SKM-1 (cell line): ENCODE measurements at regions not wholly inside any gene's neighbourhood (a gene's known extent, or its start where the extent isn't known, plus 50 kb on each side); places are given as distances from the start of the nearest gene placed in this dataset.

ENCODE experiments used
- DNase-seq: peaks from one replicate; lab custom pipeline; 2025; ENCODE audit not compliant: unreplicated experiment; lab: John Stamatoyannopoulos, UW

- no peak for DNase-seq
Observed at GRCh38 chr5:167603135-167603534, 688.3 kb upstream of the WWC1 start.

DNA sequence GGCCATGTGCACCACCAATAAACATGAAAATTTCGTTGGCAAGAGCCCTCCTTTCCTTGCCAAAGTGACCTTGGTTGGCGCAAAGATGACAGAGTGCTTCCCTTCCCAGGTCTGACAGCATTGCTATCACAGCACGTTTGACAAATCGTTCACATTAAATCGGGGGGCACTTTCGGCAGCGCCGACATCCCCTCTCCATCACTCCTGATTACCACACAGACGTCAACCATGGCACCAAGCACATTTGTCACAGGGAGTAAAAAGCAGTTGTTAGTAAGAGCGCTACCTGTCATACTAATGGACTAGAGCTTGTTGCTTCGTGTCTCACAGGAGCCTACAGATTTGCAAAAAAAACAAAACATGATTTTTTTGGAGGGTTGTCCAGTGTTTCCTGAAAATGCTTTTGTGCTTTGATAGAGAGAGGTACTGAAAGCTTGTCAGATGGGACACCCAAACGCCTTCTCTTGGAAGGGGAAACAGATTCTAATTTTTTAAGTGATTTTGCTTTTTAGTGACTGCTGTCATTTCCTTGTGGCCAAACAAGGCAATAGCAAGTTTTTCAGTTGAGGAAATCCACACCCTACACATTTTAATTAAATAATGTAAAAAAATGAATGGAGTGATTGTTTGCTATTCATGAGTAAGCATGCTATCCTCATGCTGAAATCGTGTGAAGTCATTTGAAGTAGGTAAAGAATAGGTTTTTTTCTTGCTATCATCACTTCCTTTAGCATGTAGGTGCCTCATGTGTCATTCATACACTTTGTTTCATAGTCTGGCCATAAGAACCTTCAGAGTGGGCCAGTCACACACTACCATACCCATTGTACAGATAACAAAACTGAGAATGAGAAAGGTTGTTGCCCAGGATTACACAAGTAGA is 682.8 kb upstream of the WWC1 start:
- DNase-seq: no peak

DNA sequence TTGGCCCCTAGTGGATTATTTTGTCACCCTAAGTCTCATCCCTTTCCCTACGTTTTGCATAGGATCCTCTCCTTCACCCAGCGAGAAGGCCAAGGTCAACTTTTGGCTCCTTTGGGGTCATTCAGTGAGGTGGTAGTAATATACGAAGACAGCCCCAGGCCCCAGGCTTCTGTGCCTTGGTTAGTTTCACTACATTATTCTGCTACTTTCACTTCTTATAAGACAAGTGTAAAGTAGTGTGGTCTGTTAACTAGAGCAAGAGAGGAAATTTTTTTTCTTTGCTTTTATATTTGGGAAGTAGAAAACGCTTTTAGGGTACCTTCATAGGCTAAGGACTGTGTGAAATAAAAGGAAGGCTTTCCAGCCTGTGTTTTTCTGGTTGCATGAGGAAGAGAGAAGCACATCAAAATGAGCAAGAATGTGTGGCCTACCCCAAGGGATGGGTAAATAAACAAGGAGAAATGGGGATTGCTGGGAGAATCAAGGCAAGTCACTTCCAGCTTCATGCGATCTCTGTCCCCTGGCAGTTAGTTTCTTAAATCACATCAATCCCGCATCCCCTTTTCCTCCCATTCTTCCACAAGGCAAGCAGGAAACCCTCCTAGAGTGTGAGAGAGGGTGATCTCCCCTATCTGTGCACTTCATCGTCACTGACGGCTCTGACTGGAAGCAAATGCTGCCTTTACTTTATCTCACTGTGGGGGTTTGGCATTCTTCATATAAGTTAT is 677.0 kb upstream of the WWC1 start:
- no peak for DNase-seq

- no peak for DNase-seq
Observed at GRCh38 chr5:167616043-167616890, 675.2 kb upstream of the WWC1 start.

GRCh38 chr5:167623354-167623753 is 668.1 kb upstream of the WWC1 start:
- DNase-seq: no peak

GRCh38 chr5:167624053-167624452 is 667.4 kb upstream of the WWC1 start:
- DNase-seq: no peak

- no peak for DNase-seq
Observed at GRCh38 chr5:167626341-167627123, 664.9 kb upstream of the WWC1 start.

DNA sequence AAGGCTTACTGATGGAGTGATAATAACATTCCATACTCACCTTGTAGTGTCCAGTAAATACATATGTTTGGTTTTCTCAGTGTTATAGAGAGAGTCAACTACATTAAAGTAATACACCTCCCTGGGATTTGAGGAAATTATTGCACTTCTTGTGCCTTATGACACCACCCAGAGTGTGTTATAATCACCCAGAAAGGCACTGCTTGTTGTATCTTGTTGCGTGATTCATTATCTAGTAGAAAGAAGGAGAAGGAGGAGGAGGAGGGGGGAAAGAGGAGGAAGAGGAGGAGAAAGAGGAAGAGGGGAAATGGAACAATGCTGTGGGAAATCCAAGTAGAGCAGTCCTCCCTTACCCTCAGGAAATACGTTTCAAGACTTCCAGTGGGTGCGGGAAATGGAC is 661.8 kb upstream of the WWC1 start:
- no peak for DNase-seq

GRCh38 chr5:167631191-167631590 is 660.3 kb upstream of the WWC1 start:
- no peak for DNase-seq

- no peak for DNase-seq
Observed at GRCh38 chr5:167633114-167633513, 658.3 kb upstream of the WWC1 start.

DNA sequence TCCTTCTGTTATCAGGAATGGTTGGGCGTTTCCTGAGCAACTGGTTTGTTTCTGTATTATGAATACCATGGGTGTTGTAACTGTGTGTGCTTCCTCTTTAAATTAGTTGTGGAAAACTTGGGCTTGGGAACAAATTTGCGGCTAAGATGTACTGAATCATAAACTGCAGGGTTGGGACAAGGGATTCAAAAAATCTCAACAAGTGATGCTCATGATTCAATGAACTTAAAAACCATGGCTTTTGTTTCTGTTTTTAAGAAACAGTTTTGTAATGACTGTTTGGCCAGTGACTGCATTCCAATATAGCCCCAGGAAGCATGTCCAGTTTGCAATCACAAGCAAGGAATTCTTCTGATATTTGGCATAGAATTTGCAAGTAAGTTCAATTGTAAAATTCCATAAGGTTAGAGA is 657.5 kb upstream of the WWC1 start:
- DNase-seq: no peak

GRCh38 chr5:167634432-167634831 is 657.0 kb upstream of the WWC1 start:
- DNase-seq: no peak

DNA sequence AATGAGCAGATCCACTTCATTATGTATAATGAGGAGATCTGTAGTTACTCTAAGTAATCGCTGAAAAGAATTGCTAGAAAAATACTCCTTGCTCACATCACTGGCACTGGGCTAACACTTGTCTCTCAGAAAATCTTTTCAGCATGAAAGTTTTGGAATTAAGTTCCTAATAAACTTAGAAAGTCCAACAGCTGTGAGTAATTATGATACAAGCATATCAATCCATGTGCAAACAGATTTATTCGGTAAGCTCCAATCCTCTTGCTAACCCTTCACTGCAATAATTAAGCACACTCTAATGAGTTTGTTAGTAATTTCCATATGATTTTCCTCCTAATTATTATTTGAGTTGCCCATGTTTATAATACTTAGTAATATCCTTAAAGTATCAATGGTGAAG is 652.6 kb upstream of the WWC1 start:
- DNase-seq: no peak

- no peak for DNase-seq
Observed at GRCh38 chr5:167639273-167639672, 652.2 kb upstream of the WWC1 start.

- no peak for DNase-seq
Observed at GRCh38 chr5:167639766-167640165, 651.7 kb upstream of the WWC1 start.

DNA sequence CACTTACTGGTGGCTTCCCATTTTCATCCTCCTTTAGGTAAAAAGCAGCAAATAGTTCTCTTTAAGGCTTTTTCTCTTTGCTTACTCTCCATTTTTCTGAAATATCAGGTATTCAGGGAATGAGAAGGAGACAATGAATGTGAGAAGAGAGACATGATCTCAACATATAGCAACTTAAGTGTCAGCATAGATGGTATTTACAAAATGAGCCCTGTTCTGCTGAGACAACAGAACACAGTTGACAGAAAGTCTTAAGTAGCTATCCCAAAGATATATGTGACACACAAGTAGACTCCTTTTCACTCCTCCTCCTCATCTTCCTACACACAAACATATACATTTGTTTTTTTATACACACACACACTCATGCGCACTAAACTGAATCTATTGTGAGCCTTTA is 649.3 kb upstream of the WWC1 start:
- no peak for DNase-seq

GRCh38 chr5:167642779-167643517 is 648.5 kb upstream of the WWC1 start:
- DNase-seq: no peak

DNA sequence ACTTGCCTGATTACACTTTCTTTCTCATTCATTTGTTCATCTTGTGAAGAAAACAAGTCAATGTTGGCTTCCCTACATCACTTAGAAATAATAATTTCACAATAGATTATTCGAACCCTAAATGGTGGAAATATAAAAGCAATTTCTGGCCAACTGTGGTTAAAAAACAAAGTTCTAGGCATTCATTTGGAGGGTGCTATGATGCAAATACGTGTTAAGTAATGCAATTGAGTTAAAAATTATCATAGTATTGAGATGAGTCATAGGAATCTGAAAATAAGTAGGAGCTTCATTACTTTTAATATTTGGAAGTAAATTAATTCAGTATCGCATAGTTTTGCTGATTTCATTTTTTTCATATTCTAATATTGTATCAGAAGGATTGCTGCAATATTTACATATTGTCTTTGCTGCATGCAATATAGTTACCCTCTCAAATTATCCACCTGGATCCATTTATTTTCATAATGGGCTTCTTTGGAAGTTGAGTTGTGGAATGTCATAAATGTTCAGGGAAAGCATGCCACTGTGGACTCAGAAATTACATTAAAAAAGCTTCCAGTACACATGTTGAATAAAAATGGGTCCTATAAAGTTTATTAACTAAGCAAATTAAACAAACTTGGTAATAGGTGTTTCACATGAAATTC is 647.7 kb upstream of the WWC1 start:
- DNase-seq: no peak

DNA sequence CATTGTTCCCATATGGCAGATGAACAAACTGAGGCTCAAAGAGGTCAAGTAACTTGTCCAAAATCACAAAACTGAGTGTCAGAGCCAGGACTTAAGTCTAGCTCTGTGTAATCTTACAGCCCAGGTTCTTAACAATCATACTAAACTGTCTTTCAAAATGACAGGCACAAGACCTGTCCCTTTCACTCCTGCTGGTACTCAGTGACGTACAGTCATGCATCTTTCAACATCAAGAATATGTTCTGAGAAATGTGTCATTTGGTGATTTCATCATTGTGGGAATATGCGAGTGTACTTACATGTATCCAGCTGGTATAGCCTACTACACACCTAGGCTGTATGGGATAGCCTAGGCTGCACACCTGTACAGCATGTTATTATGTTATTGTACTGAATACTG is 646.8 kb upstream of the WWC1 start:
- DNase-seq: no peak

- DNase-seq: no peak
Observed at GRCh38 chr5:167649471-167649870, 642.0 kb upstream of the WWC1 start.
